Cardiac septum (tissue), 1 donor: ENCODE measurements at regions not wholly inside any gene's neighbourhood (a gene's known extent, or its start where the extent isn't known, plus 50 kb on each side); places are given as distances from the start of the nearest gene placed in this dataset.

Experiments used
- DNase-seq: peaks from one replicate; pipeline ENCODE4 v3.0.0-alpha.2; 2020; ENCODE audit warnings: low spot score
- intact Hi-C: fragments of 100-400 bp; cut with DNase I; formaldehyde crosslinking; loops from one replicate; pipeline ENCODE4 v1.14.0; 2022
- donor health status: DM: no; HTN: no; CAD: no.

- DNase-seq: no peak
- intact Hi-C loops: no loop called here
Measured at GRCh38 chr6:44627883-44628271, 240.4 kb downstream of the CDC5L start.

GRCh38 chr6:44628347-44628746, 240.8 kb downstream of the CDC5L start:
- DNase-seq: no peak
- intact Hi-C loops: no loop called here

- DNase-seq: no peak
- intact Hi-C loops: no loop called here
Measured at GRCh38 chr6:44629636-44630035, 242.1 kb downstream of the CDC5L start.

- no peak for DNase-seq
- intact Hi-C loops: no loop called here
Measured at GRCh38 chr6:44630125-44631028, 242.9 kb downstream of the CDC5L start.

GRCh38 chr6:44631968-44632367, 244.5 kb downstream of the CDC5L start:
- no peak for DNase-seq
- intact Hi-C loops: no loop called here

- intact Hi-C loops: no loop called here
- no peak for DNase-seq
Measured at GRCh38 chr6:44634321-44634720, 246.8 kb downstream of the CDC5L start.

- intact Hi-C loops: no loop called here
Measured at GRCh38 chr6:44635486-44635885, 248.0 kb downstream of the CDC5L start.

GRCh38 chr6:44636561-44637248, 249.2 kb downstream of the CDC5L start:
- DNase-seq: no peak
- intact Hi-C loops: no loop called here

More at GRCh38 chr6:44635486-44635885, 248.0 kb downstream of the CDC5L start:
- no peak for DNase-seq

GRCh38 chr6:44641344-44642031, 254.0 kb downstream of the CDC5L start:
- no peak for DNase-seq

GRCh38 chr6:44642349-44642748, 254.8 kb downstream of the CDC5L start:
- DNase-seq: no peak
- intact Hi-C loops: no loop called here

More at GRCh38 chr6:44641344-44642031, 254.0 kb downstream of the CDC5L start:
- intact Hi-C loops: no loop called here

- DNase-seq: no peak
- intact Hi-C loops: no loop called here
Measured at GRCh38 chr6:44642870-44643522, 255.5 kb downstream of the CDC5L start.

- intact Hi-C loops: loop anchor here (5.0 kb wide), 1 partner anchor 168 kb away; no protein-coding TSS in a partner anchor
- DNase-seq: no peak
Measured at GRCh38 chr6:44645276-44645675, 257.8 kb downstream of the CDC5L start.

- no peak for DNase-seq
- intact Hi-C loops: loop anchor here (5.0 kb wide), 1 partner anchor 169 kb away; no protein-coding TSS in a partner anchor
Measured at GRCh38 chr6:44646355-44646754, 258.8 kb downstream of the CDC5L start.

GRCh38 chr6:44649365-44650025, 262.0 kb downstream of the CDC5L start:
- no peak for DNase-seq
- intact Hi-C loops: loop anchor here (5.0 kb wide), 1 partner anchor 172 kb away; no protein-coding TSS in a partner anchor

GRCh38 chr6:44650495-44650894, 263.0 kb downstream of the CDC5L start:
- no peak for DNase-seq
- intact Hi-C loops: no loop called here

- intact Hi-C loops: no loop called here
- DNase-seq: no peak
Measured at GRCh38 chr6:44650947-44651346, 263.4 kb downstream of the CDC5L start.

- intact Hi-C loops: no loop called here
- no peak for DNase-seq
Measured at GRCh38 chr6:44651604-44652003, 264.1 kb downstream of the CDC5L start.

GRCh38 chr6:44652547-44652946, 265.0 kb downstream of the CDC5L start:
- DNase-seq: no peak
- intact Hi-C loops: no loop called here

GRCh38 chr6:44653091-44653490, 265.6 kb downstream of the CDC5L start:
- intact Hi-C loops: no loop called here
- DNase-seq: no peak
